Upper lobe of left lung (tissue), 4 donors: ENCODE measurements at regions not wholly inside any gene's neighbourhood (a gene's known extent, or its start where the extent isn't known, plus 50 kb on each side); places are given as distances from the start of the nearest gene placed in this dataset.

Source experiments
- EP300 ChIP-seq, 4 donors: sonication (generic); formaldehyde crosslinking; IDR thresholded peaks; one replicate each; pipeline ENCODE4 v1.5.1; 2017; ENCODE audit warnings: antibody characterized with exemption in 4 of 4, control low read depth in 2 of 4
- POLR2A ChIP-seq, 4 donors: fragments of 450-650 bp; IDR thresholded peaks; one replicate each; pipeline ENCODE4 v1.5.1; 2016 to 2017; ENCODE audit warnings: antibody characterized with exemption in 4 of 4, mild to moderate bottlenecking in 2 of 4
- POLR2AphosphoS5 ChIP-seq, 2 donors: sonication (generic); formaldehyde crosslinking; IDR thresholded peaks; one replicate each; pipeline ENCODE4 v1.5.1; 2017; ENCODE audit warnings: antibody characterized with exemption in 2 of 2
- TF ChIP-seq, protein P1 (sequence below), 6 experiments: fragments of 450-650 bp in 4 of 6; fragments of 200-600 bp in 2 of 6; sonication (generic) in 2 of 6; IDR thresholded peaks; one replicate each; pipeline ENCODE4 v1.5.1; 2016 to 2019; ENCODE audit warnings: antibody characterized with exemption in 6 of 6

DNA sequence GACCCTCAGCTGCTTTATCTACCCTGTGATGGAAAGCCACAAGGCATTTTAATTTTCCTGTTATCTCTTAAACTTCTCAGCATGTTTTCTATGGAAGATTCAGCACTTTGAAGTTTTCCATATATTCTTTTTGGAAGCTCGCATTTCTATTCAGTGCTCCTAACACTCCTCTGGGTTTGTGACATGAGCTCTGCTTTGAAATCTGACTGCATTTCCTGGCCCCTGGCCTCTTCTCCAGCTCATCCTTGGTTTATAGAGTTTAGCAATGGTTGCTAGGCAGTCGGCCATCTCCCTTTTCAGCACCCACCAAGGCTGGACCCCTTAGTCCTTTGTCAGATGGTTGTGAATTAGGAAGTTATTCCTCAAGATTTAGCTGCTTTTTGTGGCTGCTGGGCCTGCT, 150.6 kb downstream of the KCNA5 start:
- TF ChIP-seq, protein P1, sequence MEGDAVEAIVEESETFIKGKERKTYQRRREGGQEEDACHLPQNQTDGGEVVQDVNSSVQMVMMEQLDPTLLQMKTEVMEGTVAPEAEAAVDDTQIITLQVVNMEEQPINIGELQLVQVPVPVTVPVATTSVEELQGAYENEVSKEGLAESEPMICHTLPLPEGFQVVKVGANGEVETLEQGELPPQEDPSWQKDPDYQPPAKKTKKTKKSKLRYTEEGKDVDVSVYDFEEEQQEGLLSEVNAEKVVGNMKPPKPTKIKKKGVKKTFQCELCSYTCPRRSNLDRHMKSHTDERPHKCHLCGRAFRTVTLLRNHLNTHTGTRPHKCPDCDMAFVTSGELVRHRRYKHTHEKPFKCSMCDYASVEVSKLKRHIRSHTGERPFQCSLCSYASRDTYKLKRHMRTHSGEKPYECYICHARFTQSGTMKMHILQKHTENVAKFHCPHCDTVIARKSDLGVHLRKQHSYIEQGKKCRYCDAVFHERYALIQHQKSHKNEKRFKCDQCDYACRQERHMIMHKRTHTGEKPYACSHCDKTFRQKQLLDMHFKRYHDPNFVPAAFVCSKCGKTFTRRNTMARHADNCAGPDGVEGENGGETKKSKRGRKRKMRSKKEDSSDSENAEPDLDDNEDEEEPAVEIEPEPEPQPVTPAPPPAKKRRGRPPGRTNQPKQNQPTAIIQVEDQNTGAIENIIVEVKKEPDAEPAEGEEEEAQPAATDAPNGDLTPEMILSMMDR (IDR thresholded peaks at IDR 0.05), result no peak
- TF ChIP-seq POLR2A (IDR thresholded peaks at IDR 0.05), result no peak
- no peak for TF ChIP-seq POLR2AphosphoS5 (IDR thresholded peaks at IDR 0.05)
- no peak for TF ChIP-seq EP300 (IDR thresholded peaks at IDR 0.05)
